ENCODE measurements at regions not wholly inside any gene's neighbourhood (a gene's known extent, or its start where the extent isn't known, plus 50 kb on each side); places are given as distances from the start of the nearest gene placed in this dataset.

- TF ChIP-seq POLR2AphosphoS5 (IDR thresholded peaks at IDR 0.05) (no peak), CTCF (IDR thresholded peaks at IDR 0.05) (no peak), POLR2A (IDR thresholded peaks at IDR 0.05) (no peak)
Measured at GRCh38 chr16:25367773-25368524, 110.3 kb upstream of the ZKSCAN2 start.
